ENCODE measurements at regions not wholly inside any gene's neighbourhood (a gene's known extent, or its start where the extent isn't known, plus 50 kb on each side); places are given as distances from the start of the nearest gene placed in this dataset.

DNA sequence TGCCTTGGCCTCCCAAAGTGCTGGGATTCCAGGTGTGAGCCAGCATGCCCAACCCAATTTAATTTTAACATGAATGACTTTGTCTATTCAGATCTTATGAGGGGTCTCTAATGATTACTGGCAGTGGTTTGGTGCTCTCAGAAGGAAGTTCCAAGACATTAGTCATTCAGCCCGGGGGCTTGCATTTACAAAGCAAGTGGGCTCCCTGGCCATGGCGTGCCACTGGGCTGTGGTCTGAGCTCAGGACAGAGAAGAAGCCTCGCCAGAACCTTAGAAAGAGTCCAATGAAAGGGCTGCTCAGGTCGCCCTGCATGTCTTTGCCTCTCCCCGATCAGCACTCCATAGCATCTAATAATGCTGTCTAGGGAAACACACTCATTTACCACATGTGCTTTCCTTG, 182.6 kb upstream of the CHAC2 start:
- H3K9me3 Mint-ChIP-seq, result no peaks in the 10 kb centered on the region

DNA sequence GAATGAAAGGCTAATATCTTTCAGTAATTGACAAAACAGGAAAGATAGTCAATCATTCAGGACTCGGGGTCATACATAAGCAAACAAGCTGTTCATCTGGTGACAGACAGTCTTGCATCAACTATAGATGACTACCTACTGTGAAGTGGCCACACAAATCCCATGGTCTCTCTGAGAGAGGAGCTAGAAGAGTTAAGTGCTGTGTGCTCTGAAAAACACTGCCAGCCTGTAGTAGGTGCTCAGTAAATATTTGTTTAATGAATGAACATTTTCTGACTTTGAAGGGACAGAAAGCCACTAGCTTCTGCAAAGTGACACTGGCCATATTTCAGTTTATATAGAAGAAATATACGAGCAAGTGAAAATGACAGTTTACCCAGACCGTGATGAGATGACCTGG, 184.0 kb upstream of the CHAC2 start:
- Mint-ChIP-seq H3K9me3 (no peaks in the 10 kb centered on the region), H3K4me1 (ENCODE audit: low read depth) (no peaks in the 10 kb centered on the region), H3K27ac (no peak overlapping the region), H3K4me3 (no peak overlapping the region), H3K27me3 (no peaks in the 10 kb centered on the region), H3K36me3 (ENCODE audit: low read depth) (no peaks in the 10 kb centered on the region)
- no peak for ATAC-seq
- no peak for DNase-seq
- intact Hi-C loops (cut with micrococcal nuclease), result no loop called here
- ChIA-PET POLR2A (no interaction called here), CTCF (no interaction called here)
- TF ChIP-seq CTCF (IDR thresholded peaks at IDR 0.05), result no peak

More for the DNA sequence above, 182.6 kb upstream of the CHAC2 start:
- DNase-seq (no peak), ATAC-seq (no peak)
- intact Hi-C loops (cut with micrococcal nuclease), result no loop called here
- POLR2A ChIA-PET, result no interaction called here
- Mint-ChIP-seq H3K4me3 (no peak overlapping the region), H3K27ac (no peak overlapping the region), H3K27me3 (no peaks in the 10 kb centered on the region), H3K4me1 (ENCODE audit: low read depth) (no peaks in the 10 kb centered on the region), H3K36me3 (ENCODE audit: low read depth) (no peaks in the 10 kb centered on the region)
- CTCF ChIA-PET, result no interaction called here
- no peak for TF ChIP-seq CTCF (IDR thresholded peaks at IDR 0.05)

- DNase-seq (no peak), ATAC-seq (no peak)
- no peaks in the 10 kb centered on the region for H3K4me1 Mint-ChIP-seq (ENCODE audit: low read depth)
- H3K27ac Mint-ChIP-seq, result no peak overlapping the region
- H3K27me3 Mint-ChIP-seq, result peaks cover 2% of the 10 kb centered on the region
- no peak for TF ChIP-seq CTCF (IDR thresholded peaks at IDR 0.05)
- H3K36me3 Mint-ChIP-seq (ENCODE audit: low read depth), result no peaks in the 10 kb centered on the region
- intact Hi-C loops (cut with micrococcal nuclease), result no loop called here
- ChIA-PET POLR2A (no interaction called here), CTCF (no interaction called here)
- H3K9me3 Mint-ChIP-seq, result no peaks in the 10 kb centered on the region
- H3K4me3 Mint-ChIP-seq, result no peak overlapping the region
Measured at GRCh38 chr2:53582556-53582955, 185.0 kb upstream of the CHAC2 start.

DNA sequence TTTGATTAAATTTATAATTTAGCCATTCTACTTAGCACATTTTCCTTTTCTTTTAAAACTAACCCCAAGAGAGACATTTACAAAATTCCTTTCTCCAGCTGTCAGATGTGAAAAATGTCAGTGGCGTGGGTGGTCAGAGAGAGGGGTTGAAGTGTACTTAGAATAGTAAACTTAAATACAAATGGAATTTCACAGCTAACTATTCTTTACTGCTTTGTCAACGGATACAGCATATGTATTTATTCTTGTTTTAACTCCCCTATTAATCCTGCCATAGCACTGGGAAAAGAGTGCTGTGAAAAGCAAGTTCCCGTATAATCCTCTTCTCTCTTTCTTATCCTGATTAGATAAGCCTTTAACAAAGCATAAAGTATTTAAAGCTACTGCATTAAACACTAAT, 191.4 kb upstream of the CHAC2 start:
- H3K36me3 Mint-ChIP-seq (ENCODE audit: low read depth), result no peaks in the 10 kb centered on the region
- no peaks in the 10 kb centered on the region for H3K4me1 Mint-ChIP-seq (ENCODE audit: low read depth)
- H3K9me3 Mint-ChIP-seq, result no peaks in the 10 kb centered on the region
- peaks cover 6% of the 10 kb centered on the region for H3K27me3 Mint-ChIP-seq
- DNase-seq (no peak), ATAC-seq (no peak)
- H3K4me3 Mint-ChIP-seq, result no peak overlapping the region
- H3K27ac Mint-ChIP-seq, result no peak overlapping the region
- TF ChIP-seq CTCF (IDR thresholded peaks at IDR 0.05), result no peak
- ChIA-PET CTCF (interaction anchor here (0.6 kb wide), 1 partner anchor 125 kb away, joined by 3 read pairs; no protein-coding TSS in a partner anchor), POLR2A (no interaction called here)
- intact Hi-C loops (cut with micrococcal nuclease), result no loop called here

DNA sequence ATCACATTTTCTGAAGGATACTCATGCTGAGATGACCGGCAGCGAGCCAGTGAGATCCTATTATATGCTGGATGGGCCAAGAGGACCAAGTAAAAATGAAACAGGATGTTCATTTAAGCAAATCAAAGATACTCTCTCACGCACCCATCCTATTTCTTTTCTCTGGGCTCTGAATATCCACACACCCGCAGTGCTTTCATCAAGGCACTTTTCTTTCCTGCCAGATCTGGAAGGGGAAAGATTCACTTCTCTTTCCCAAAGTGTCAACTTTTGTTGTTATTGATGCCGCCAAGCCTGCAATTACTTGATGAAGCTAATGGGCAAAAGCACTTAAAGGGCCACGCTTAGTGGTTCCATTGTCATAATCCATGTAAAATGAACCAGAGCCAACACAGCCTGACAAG, 191.9 kb upstream of the CHAC2 start:
- H3K27ac Mint-ChIP-seq, result no peak overlapping the region
- POLR2A ChIA-PET, result no interaction called here

More for the DNA sequence above, 191.9 kb upstream of the CHAC2 start:
- intact Hi-C loops (cut with micrococcal nuclease), result no loop called here
- no peak for TF ChIP-seq CTCF (IDR thresholded peaks at IDR 0.05)
- no peak for ATAC-seq
- CTCF ChIA-PET, result interaction anchor here (0.6 kb wide), 1 partner anchor 125 kb away, joined by 3 read pairs; no protein-coding TSS in a partner anchor
- DNase-seq, result no peak
- no peaks in the 10 kb centered on the region for H3K36me3 Mint-ChIP-seq (ENCODE audit: low read depth)
- no peak overlapping the region for H3K4me3 Mint-ChIP-seq
- H3K27me3 Mint-ChIP-seq, result peaks cover 6% of the 10 kb centered on the region
- H3K4me1 Mint-ChIP-seq (ENCODE audit: low read depth), result no peaks in the 10 kb centered on the region
- H3K9me3 Mint-ChIP-seq, result no peaks in the 10 kb centered on the region
